ENCODE measurements at regions not wholly inside any gene's neighbourhood (a gene's known extent, or its start where the extent isn't known, plus 50 kb on each side); places are given as distances from the start of the nearest gene placed in this dataset.

DNA sequence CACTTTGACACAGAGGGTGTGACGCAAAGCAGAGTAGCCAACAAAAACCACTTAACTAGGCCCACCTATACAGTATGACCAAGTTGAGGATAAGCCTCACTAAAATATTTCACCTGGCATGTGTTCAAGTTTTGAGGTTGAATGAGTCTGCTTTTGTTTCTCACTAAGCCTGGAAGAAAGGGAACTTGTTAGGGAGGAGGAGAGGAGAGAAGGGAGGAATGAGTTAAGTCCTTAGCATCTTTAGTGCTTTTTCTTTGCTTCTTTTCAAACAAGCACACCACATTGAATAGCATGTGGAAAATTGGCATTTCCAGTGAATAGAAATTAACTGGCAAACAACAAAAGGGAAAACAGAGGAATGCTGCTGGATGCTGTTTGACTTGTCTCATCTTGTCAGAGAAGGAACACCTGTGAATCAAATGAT, 461.9 kb downstream of the GJA1 start:
- H3K9me3 ChIP-seq (ENCODE audit: control insufficient read depth in 1 of 2, low read length in 2 of 2): no peaks in the 10 kb centered on the region
- DNase-seq: no peak
- Mint-ChIP-seq H3K27ac (no peak overlapping the region), H3K4me3 (no peak overlapping the region), H3K27me3 (no peaks in the 10 kb centered on the region), H3K4me1 (no peaks in the 10 kb centered on the region), H3K9me3 (peaks cover 0 to 6% (median 0%) of the 10 kb centered on the region in 8 donors), H3K36me3 (no peaks in the 10 kb centered on the region)
- ChIA-PET CTCF (ENCODE audit: partially characterized antibody) (no interaction called here), POLR2A (ENCODE audit: partially characterized antibody) (no interaction called here)
- no peaks in the 10 kb centered on the region for H3K36me3 ChIP-seq (ENCODE audit: insufficient read depth, low read length)
- intact Hi-C loops (cut with micrococcal nuclease): no loop called here
- no peak overlapping the region for H3K4me3 ChIP-seq (ENCODE audit: low read length in 2 of 2)
- no peaks in the 10 kb centered on the region for H3K4me1 ChIP-seq (ENCODE audit: insufficient read depth, low read length)
- H3K27ac ChIP-seq (ENCODE audit: low read depth, low read length): no peak overlapping the region
- H3K27me3 ChIP-seq (ENCODE audit: insufficient read depth, low read length): no peaks in the 10 kb centered on the region

DNA sequence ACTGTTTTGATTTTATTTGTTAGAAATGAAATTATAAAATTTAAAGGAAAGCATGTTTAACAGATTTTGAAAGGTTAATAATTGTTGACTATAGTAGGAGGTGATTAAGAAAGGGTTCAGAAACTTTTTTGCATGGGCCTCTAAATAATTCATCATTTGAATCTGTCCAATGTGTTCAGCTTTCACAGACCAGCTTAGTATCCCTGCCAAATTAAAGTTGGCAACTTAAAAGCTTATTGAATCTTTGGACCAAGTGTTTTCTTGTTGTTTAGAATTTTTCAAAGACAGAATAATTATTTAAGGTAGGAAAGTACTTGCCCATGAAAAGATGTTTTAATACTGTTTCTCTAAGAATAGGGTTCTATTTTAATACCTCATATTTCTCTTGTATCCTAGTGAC, 466.0 kb downstream of the GJA1 start:
- no peaks in the 10 kb centered on the region for H3K27me3 Mint-ChIP-seq
- POLR2A ChIA-PET (ENCODE audit: partially characterized antibody): no interaction called here
- no peaks in the 10 kb centered on the region for H3K4me1 Mint-ChIP-seq
- intact Hi-C loops (cut with micrococcal nuclease): no loop called here
- Histone ChIP-seq H3K4me1 (ENCODE audit: insufficient read depth, low read length) (no peaks in the 10 kb centered on the region), H3K4me3 (ENCODE audit: low read length in 2 of 2) (no peak overlapping the region), H3K36me3 (ENCODE audit: insufficient read depth, low read length) (no peaks in the 10 kb centered on the region), H3K27me3 (ENCODE audit: insufficient read depth, low read length) (no peaks in the 10 kb centered on the region), H3K9me3 (ENCODE audit: control insufficient read depth in 1 of 2, low read length in 2 of 2) (no peaks in the 10 kb centered on the region), H3K27ac (ENCODE audit: low read depth, low read length) (no peak overlapping the region)
- CTCF ChIA-PET (ENCODE audit: partially characterized antibody): interaction anchor here (0.6 kb wide), 1 partner anchor 1282 kb away, joined by 4 read pairs; no protein-coding TSS in a partner anchor
- no peaks in the 10 kb centered on the region for H3K36me3 Mint-ChIP-seq
- no peak overlapping the region for H3K27ac Mint-ChIP-seq
- no peak overlapping the region for H3K4me3 Mint-ChIP-seq
- H3K9me3 Mint-ChIP-seq: peaks cover 0 to 6% (median 0%) of the 10 kb centered on the region in 8 donors
- DNase-seq: no peak

DNA sequence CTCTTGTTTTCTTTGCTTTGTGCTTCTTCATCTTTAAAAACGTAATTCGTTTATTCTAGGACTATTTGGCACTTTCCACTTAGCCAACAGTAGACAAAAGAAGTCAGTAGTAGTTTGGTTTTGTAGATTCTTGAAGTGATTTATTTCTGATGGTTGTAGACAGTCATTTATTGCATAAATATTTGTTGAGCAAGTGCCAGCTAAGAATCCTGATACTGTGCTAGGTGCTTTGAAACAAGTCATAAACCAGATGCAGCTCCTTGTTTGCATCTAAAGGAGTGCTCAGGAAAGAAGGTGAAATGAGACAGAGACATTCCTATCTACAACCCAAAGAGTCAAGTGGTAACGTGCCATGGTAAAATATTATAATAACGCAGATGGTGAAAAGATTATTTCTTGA, 469.1 kb downstream of the GJA1 start:
- H3K27me3 Mint-ChIP-seq: no peaks in the 10 kb centered on the region
- DNase-seq: no peak
- H3K36me3 Mint-ChIP-seq: no peaks in the 10 kb centered on the region
- Histone ChIP-seq H3K9me3 (ENCODE audit: control insufficient read depth in 1 of 2, low read length in 2 of 2) (no peaks in the 10 kb centered on the region), H3K36me3 (ENCODE audit: insufficient read depth, low read length) (no peaks in the 10 kb centered on the region), H3K4me1 (ENCODE audit: insufficient read depth, low read length) (no peaks in the 10 kb centered on the region), H3K27ac (ENCODE audit: low read depth, low read length) (no peak overlapping the region), H3K27me3 (ENCODE audit: insufficient read depth, low read length) (no peaks in the 10 kb centered on the region), H3K4me3 (ENCODE audit: low read length in 2 of 2) (no peak overlapping the region)
- ChIA-PET CTCF (ENCODE audit: partially characterized antibody) (no interaction called here), POLR2A (ENCODE audit: partially characterized antibody) (no interaction called here)
- H3K9me3 Mint-ChIP-seq: peaks cover 0 to 19% (median 8%) of the 10 kb centered on the region in 8 donors
- intact Hi-C loops (cut with micrococcal nuclease): no loop called here
- H3K4me1 Mint-ChIP-seq: no peaks in the 10 kb centered on the region
- H3K4me3 Mint-ChIP-seq: no peak overlapping the region
- no peak overlapping the region for H3K27ac Mint-ChIP-seq

DNA sequence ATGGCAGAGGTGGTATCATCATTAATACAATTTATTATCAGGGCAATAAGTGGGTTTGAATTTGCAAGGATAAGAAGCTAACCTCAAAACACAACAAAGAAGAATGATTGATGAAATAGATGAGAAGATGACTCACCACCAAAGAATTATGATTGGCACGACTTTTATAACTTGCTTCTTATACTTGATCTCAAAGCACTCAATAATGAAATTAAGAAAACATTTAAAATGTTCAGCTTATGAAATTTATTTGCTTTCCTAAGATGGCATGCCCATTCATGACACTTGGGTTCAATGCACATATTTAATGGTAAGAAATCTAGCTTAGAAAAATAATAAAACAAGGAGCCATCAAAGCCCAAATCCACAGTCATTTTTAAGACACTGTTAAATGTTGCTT, 477.5 kb downstream of the GJA1 start:
- H3K4me3 Mint-ChIP-seq: no peak overlapping the region
- no peaks in the 10 kb centered on the region for H3K4me1 ChIP-seq (ENCODE audit: insufficient read depth, low read length)
- no peak overlapping the region for H3K4me3 ChIP-seq (ENCODE audit: low read length in 2 of 2)
- no peak for DNase-seq
- H3K27ac ChIP-seq (ENCODE audit: low read depth, low read length): no peak overlapping the region
- ChIA-PET POLR2A (ENCODE audit: partially characterized antibody) (no interaction called here), CTCF (ENCODE audit: partially characterized antibody) (no interaction called here)
- no peaks in the 10 kb centered on the region for H3K36me3 Mint-ChIP-seq
- no peaks in the 10 kb centered on the region for H3K9me3 ChIP-seq (ENCODE audit: control insufficient read depth in 1 of 2, low read length in 2 of 2)
- H3K4me1 Mint-ChIP-seq: no peaks in the 10 kb centered on the region
- H3K27me3 Mint-ChIP-seq: peaks cover 0 to 1% of the 10 kb centered on the region in 2 donors
- intact Hi-C loops (cut with micrococcal nuclease): no loop called here
- H3K9me3 Mint-ChIP-seq: peaks cover 2 to 30% (median 15%) of the 10 kb centered on the region in 8 donors
- no peak overlapping the region for H3K27ac Mint-ChIP-seq
- no peaks in the 10 kb centered on the region for H3K27me3 ChIP-seq (ENCODE audit: insufficient read depth, low read length)
- no peaks in the 10 kb centered on the region for H3K36me3 ChIP-seq (ENCODE audit: insufficient read depth, low read length)

GRCh38 chr6:121917263-121917829, 481.9 kb downstream of the GJA1 start:
- Mint-ChIP-seq H3K27ac (no peak overlapping the region), H3K4me3 (no peak overlapping the region), H3K4me1 (no peaks in the 10 kb centered on the region), H3K9me3 (peaks cover 0 to 5% (median 2%) of the 10 kb centered on the region in 8 donors), H3K36me3 (no peaks in the 10 kb centered on the region), H3K27me3 (peaks cover 0 to 1% of the 10 kb centered on the region in 2 donors)
- Histone ChIP-seq H3K9me3 (ENCODE audit: control insufficient read depth in 1 of 2, low read length in 2 of 2) (no peaks in the 10 kb centered on the region), H3K4me3 (ENCODE audit: low read length in 2 of 2) (no peak overlapping the region), H3K27me3 (ENCODE audit: insufficient read depth, low read length) (no peaks in the 10 kb centered on the region), H3K27ac (ENCODE audit: low read depth, low read length) (no peak overlapping the region), H3K36me3 (ENCODE audit: insufficient read depth, low read length) (no peaks in the 10 kb centered on the region), H3K4me1 (ENCODE audit: insufficient read depth, low read length) (no peaks in the 10 kb centered on the region)
- intact Hi-C loops (cut with micrococcal nuclease): no loop called here
- no peak for DNase-seq
- POLR2A ChIA-PET (ENCODE audit: partially characterized antibody): interaction anchor here (1.0 kb wide), 1 partner anchor 11 kb away, joined by 3 read pairs; no protein-coding TSS in a partner anchor
- CTCF ChIA-PET (ENCODE audit: partially characterized antibody): no interaction called here

DNA sequence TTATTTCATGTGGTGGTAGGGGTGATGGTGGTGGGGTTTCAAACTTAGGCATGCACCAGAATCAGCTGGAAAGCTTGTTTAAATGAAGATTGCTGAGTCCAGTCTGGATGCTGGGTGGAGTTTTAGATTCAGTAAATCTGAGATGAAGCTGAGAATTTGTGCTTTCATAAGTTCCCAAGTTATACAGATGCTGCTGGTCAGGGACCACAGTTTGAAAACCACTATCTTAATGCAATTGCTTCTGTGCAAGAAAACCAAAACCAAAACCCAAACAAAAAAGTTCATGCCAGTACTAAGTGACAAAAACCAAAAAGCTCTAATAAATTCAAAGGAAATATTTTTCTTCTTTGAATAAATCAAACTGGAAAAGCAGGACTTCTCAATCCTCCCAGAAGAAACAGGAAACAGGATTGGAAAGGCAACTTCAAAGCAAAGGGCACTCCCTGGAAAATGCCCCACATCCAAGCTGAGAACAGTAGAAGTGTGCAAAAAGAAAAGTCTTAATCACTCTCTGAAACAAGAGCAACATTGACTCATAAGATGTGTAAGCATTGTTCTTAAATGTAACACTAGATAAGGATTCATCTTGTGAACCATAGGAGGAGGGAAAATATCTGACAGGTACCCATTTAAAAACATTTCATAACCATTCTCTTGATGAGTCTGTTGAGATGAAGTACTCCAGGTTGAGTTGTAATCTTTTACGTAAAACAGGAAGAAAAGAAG, 481.5 kb upstream of the HSF2 start:
- Histone ChIP-seq H3K27ac (ENCODE audit: low read depth, low read length) (no peak overlapping the region), H3K9me3 (ENCODE audit: control insufficient read depth in 1 of 2, low read length in 2 of 2) (no peaks in the 10 kb centered on the region), H3K27me3 (ENCODE audit: insufficient read depth, low read length) (no peaks in the 10 kb centered on the region), H3K36me3 (ENCODE audit: insufficient read depth, low read length) (no peaks in the 10 kb centered on the region), H3K4me3 (ENCODE audit: low read length in 2 of 2) (no peak overlapping the region), H3K4me1 (ENCODE audit: insufficient read depth, low read length) (no peaks in the 10 kb centered on the region)
- H3K27ac Mint-ChIP-seq: no peak overlapping the region
- H3K4me3 Mint-ChIP-seq: no peak overlapping the region
- H3K27me3 Mint-ChIP-seq: peaks cover 0 to 1% of the 10 kb centered on the region in 2 donors
- no peaks in the 10 kb centered on the region for H3K4me1 Mint-ChIP-seq
- CTCF ChIA-PET (ENCODE audit: partially characterized antibody): no interaction called here
- peaks cover 0 to 5% (median 2%) of the 10 kb centered on the region in 8 donors for H3K9me3 Mint-ChIP-seq
- POLR2A ChIA-PET (ENCODE audit: partially characterized antibody): interaction anchor here (1.0 kb wide), 1 partner anchor 10 kb away, joined by 3 read pairs; no protein-coding TSS in a partner anchor
- intact Hi-C loops (cut with micrococcal nuclease): no loop called here
- DNase-seq: no peak
- no peaks in the 10 kb centered on the region for H3K36me3 Mint-ChIP-seq

DNA sequence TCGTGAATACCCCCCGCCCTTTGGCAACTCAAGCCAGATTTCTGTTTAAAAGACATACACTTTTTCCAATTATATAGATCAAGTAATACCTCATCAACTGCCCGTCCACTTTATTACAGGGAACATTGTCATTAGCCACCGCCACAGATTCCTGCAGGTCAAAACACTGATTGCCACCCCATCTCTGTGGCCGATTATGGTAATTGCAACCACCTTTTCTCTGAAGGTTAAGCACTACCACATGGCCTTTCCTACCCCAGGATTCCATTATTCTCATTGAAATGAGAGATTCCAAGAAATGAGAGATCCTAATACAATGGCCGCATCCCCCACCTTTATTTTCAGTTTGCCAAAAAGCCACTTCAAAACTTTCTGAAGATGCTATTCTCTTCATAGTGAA, 478.8 kb upstream of the HSF2 start:
- no peaks in the 10 kb centered on the region for H3K9me3 ChIP-seq (ENCODE audit: control insufficient read depth in 1 of 2, low read length in 2 of 2)
- no peaks in the 10 kb centered on the region for H3K4me1 ChIP-seq (ENCODE audit: insufficient read depth, low read length)
- no peaks in the 10 kb centered on the region for H3K36me3 ChIP-seq (ENCODE audit: insufficient read depth, low read length)
- ChIA-PET CTCF (ENCODE audit: partially characterized antibody) (no interaction called here), POLR2A (ENCODE audit: partially characterized antibody) (no interaction called here)
- H3K4me3 ChIP-seq (ENCODE audit: low read length in 2 of 2): no peak overlapping the region
- no peaks in the 10 kb centered on the region for H3K4me1 Mint-ChIP-seq
- H3K4me3 Mint-ChIP-seq: no peak overlapping the region
- no peak overlapping the region for H3K27ac Mint-ChIP-seq
- no peak for DNase-seq
- peaks cover 0 to 1% of the 10 kb centered on the region in 2 donors for H3K27me3 Mint-ChIP-seq
- no peaks in the 10 kb centered on the region for H3K36me3 Mint-ChIP-seq
- intact Hi-C loops (cut with micrococcal nuclease): no loop called here
- H3K27me3 ChIP-seq (ENCODE audit: insufficient read depth, low read length): no peaks in the 10 kb centered on the region
- H3K9me3 Mint-ChIP-seq: peaks cover 0 to 2% (median 0%) of the 10 kb centered on the region in 8 donors
- H3K27ac ChIP-seq (ENCODE audit: low read depth, low read length): no peak overlapping the region
